ENCODE measurements at regions not wholly inside any gene's neighbourhood (a gene's known extent, or its start where the extent isn't known, plus 50 kb on each side); places are given as distances from the start of the nearest gene placed in this dataset.

GRCh38 chr20:10986586-10986985 lies 312.8 kb upstream of the JAG1 start:
- no peak for TF ChIP-seq GATA2 (IDR thresholded peaks at IDR 0.05; ENCODE audit: low read depth, low read length)
- TF ChIP-seq GATA3 (IDR thresholded peaks at IDR 0.05; ENCODE audit: low read depth, low read length), result no peak

Measured in SH-SY5Y (cell line).